ENCODE measurements at regions not wholly inside any gene's neighbourhood (a gene's known extent, or its start where the extent isn't known, plus 50 kb on each side); places are given as distances from the start of the nearest gene placed in this dataset.
A peak's percentile ranks its signal among the peaks of the same experiment; 100 is the strongest.

GRCh38 chr2:226424971-226425370 is 374.6 kb downstream of the IRS1 start:
- no peaks in the 10 kb centered on the region for H3K79me2 ChIP-seq
- no peak overlapping the region for H3K4me2 ChIP-seq
- H3K9me3 ChIP-seq (ENCODE audit: low read depth), result no peaks in the 10 kb centered on the region
- DNase-seq (ENCODE audit: low spot score), result no peak
- no peak overlapping the region for H3K27ac ChIP-seq
- peaks cover 30% of the 10 kb centered on the region for H3K4me1 ChIP-seq (ENCODE audit: insufficient read depth)
- no peaks in the 10 kb centered on the region for H4K20me1 ChIP-seq (ENCODE audit: insufficient read depth, poor library complexity, severe bottlenecking)
- no peaks in the 10 kb centered on the region for H3K9me2 ChIP-seq (replicated peaks; ENCODE audit: insufficient read depth)
- H2AFZ ChIP-seq, result no peak overlapping the region
- H3K4me3 ChIP-seq, result no peak overlapping the region
- H3K27me3 ChIP-seq, result no peaks in the 10 kb centered on the region
- H3K36me3 ChIP-seq (replicated peaks; ENCODE audit: insufficient read depth, low read depth), result no peaks in the 10 kb centered on the region
- 54% methylated on average over 3 of the region's 3 CpGs for WGBS (ENCODE audit: low lambda C conversion rate, missing lambda C conversion rate)
- TF ChIP-seq CTCF (IDR thresholded peaks at IDR 0.05; ENCODE audit: poor library complexity) (no peak), EZH2 (IDR thresholded peaks at IDR 0.05; ENCODE audit: borderline replicate concordance) (no peak), EZH2phosphoT487 (IDR thresholded peaks at IDR 0.05; ENCODE audit: low read depth, severe bottlenecking, unreplicated experiment) (no peak)

GRCh38 chr2:226423498-226423960 is 376.1 kb downstream of the IRS1 start:
- Histone ChIP-seq H3K27ac (no peak overlapping the region), H3K4me2 (peak overlapping the region; percentile 65), H3K9me2 (replicated peaks; ENCODE audit: insufficient read depth) (no peaks in the 10 kb centered on the region), H3K9me3 (ENCODE audit: low read depth) (no peaks in the 10 kb centered on the region), H3K27me3 (no peaks in the 10 kb centered on the region), H3K4me1 (ENCODE audit: insufficient read depth) (peaks cover 24% of the 10 kb centered on the region), H2AFZ (peak overlapping the region; percentile 34), H3K36me3 (replicated peaks; ENCODE audit: insufficient read depth, low read depth) (no peaks in the 10 kb centered on the region), H3K79me2 (no peaks in the 10 kb centered on the region), H3K4me3 (no peak overlapping the region), H4K20me1 (ENCODE audit: insufficient read depth, poor library complexity, severe bottlenecking) (no peaks in the 10 kb centered on the region)
- no peak for TF ChIP-seq EZH2 (IDR thresholded peaks at IDR 0.05; ENCODE audit: borderline replicate concordance)
- TF ChIP-seq EZH2phosphoT487 (IDR thresholded peaks at IDR 0.05; ENCODE audit: low read depth, severe bottlenecking, unreplicated experiment), result no peak
- TF ChIP-seq CTCF (IDR thresholded peaks at IDR 0.05; ENCODE audit: poor library complexity), result no peak
- DNase-seq (ENCODE audit: low spot score), result no peak
- WGBS (ENCODE audit: low lambda C conversion rate, missing lambda C conversion rate), result 38% methylated on average over 7 of the region's 7 CpGs

- H3K9me3 ChIP-seq (ENCODE audit: low read depth), result no peaks in the 10 kb centered on the region
- no peak overlapping the region for H3K4me2 ChIP-seq
- no peak overlapping the region for H2AFZ ChIP-seq
- no peak for TF ChIP-seq EZH2 (IDR thresholded peaks at IDR 0.05; ENCODE audit: borderline replicate concordance)
- TF ChIP-seq EZH2phosphoT487 (IDR thresholded peaks at IDR 0.05; ENCODE audit: low read depth, severe bottlenecking, unreplicated experiment), result no peak
- TF ChIP-seq CTCF (IDR thresholded peaks at IDR 0.05; ENCODE audit: poor library complexity), result no peak
- H3K27ac ChIP-seq, result no peak overlapping the region
- peaks cover 15% of the 10 kb centered on the region for H3K4me1 ChIP-seq (ENCODE audit: insufficient read depth)
- no peak overlapping the region for H3K4me3 ChIP-seq
- no peaks in the 10 kb centered on the region for H3K79me2 ChIP-seq
- no peaks in the 10 kb centered on the region for H4K20me1 ChIP-seq (ENCODE audit: insufficient read depth, poor library complexity, severe bottlenecking)
- H3K9me2 ChIP-seq (replicated peaks; ENCODE audit: insufficient read depth), result no peaks in the 10 kb centered on the region
- no peaks in the 10 kb centered on the region for H3K36me3 ChIP-seq (replicated peaks; ENCODE audit: insufficient read depth, low read depth)
- DNase-seq (ENCODE audit: low spot score), result no peak
- no peaks in the 10 kb centered on the region for H3K27me3 ChIP-seq
Observed at GRCh38 chr2:226420646-226421045, 379.0 kb downstream of the IRS1 start.

- no peak overlapping the region for H2AFZ ChIP-seq
- no peak for DNase-seq (ENCODE audit: low spot score)
- no peaks in the 10 kb centered on the region for H3K9me2 ChIP-seq (replicated peaks; ENCODE audit: insufficient read depth)
- H4K20me1 ChIP-seq (ENCODE audit: insufficient read depth, poor library complexity, severe bottlenecking), result no peaks in the 10 kb centered on the region
- no peak for TF ChIP-seq EZH2 (IDR thresholded peaks at IDR 0.05; ENCODE audit: borderline replicate concordance)
- no peak for TF ChIP-seq EZH2phosphoT487 (IDR thresholded peaks at IDR 0.05; ENCODE audit: low read depth, severe bottlenecking, unreplicated experiment)
- TF ChIP-seq CTCF (IDR thresholded peaks at IDR 0.05; ENCODE audit: poor library complexity), result no peak
- 88% methylated on average over 5 of the region's 5 CpGs for WGBS (ENCODE audit: low lambda C conversion rate, missing lambda C conversion rate)
- H3K4me3 ChIP-seq, result no peak overlapping the region
- no peaks in the 10 kb centered on the region for H3K79me2 ChIP-seq
- H3K27ac ChIP-seq, result no peak overlapping the region
- H3K4me2 ChIP-seq, result no peak overlapping the region
- peaks cover 1% of the 10 kb centered on the region for H3K4me1 ChIP-seq (ENCODE audit: insufficient read depth)
- H3K27me3 ChIP-seq, result no peaks in the 10 kb centered on the region
- H3K36me3 ChIP-seq (replicated peaks; ENCODE audit: insufficient read depth, low read depth), result no peaks in the 10 kb centered on the region
- H3K9me3 ChIP-seq (ENCODE audit: low read depth), result no peaks in the 10 kb centered on the region
Observed at GRCh38 chr2:226418521-226418920, 381.1 kb downstream of the IRS1 start.

Measured in hepatocyte (in vitro differentiated cells).